ENCODE measurements at regions not wholly inside any gene's neighbourhood (a gene's known extent, or its start where the extent isn't known, plus 50 kb on each side); places are given as distances from the start of the nearest gene placed in this dataset.
"Not testable (repeated sequence)": the region's sequence is repeated elsewhere in the genome, so short reads cannot be mapped to it uniquely, and the experiment has no call there.

- DNase-seq (ENCODE audit: low read depth, low spot score) = not testable (repeated sequence)
Measured at GRCh38 chr5:159502116-159502515, 171.8 kb upstream of the IL12B start.

- no peak for DNase-seq (ENCODE audit: low read depth, low spot score)
Measured at GRCh38 chr5:159503236-159503635, 172.9 kb upstream of the IL12B start.

GRCh38 chr5:159504106-159504856 lies 174.0 kb upstream of the IL12B start:
- DNase-seq (ENCODE audit: low read depth, low spot score) = no peak

GRCh38 chr5:159504857-159505304 lies 174.6 kb upstream of the IL12B start:
- DNase-seq (ENCODE audit: low read depth, low spot score) = peak; percentile 84

- no peak for DNase-seq (ENCODE audit: low read depth, low spot score)
Measured at GRCh38 chr5:159507055-159507454, 176.8 kb upstream of the IL12B start.

- DNase-seq (ENCODE audit: low read depth, low spot score) = no peak
Measured at GRCh38 chr5:159507661-159508060, 177.4 kb upstream of the IL12B start.

- no peak for DNase-seq (ENCODE audit: low read depth, low spot score)
Measured at GRCh38 chr5:159508344-159508743, 178.1 kb upstream of the IL12B start.

- DNase-seq (ENCODE audit: low read depth, low spot score) = no peak
Measured at GRCh38 chr5:159509002-159509660, 178.8 kb upstream of the IL12B start.

GRCh38 chr5:159510282-159510681 lies 180.0 kb upstream of the IL12B start:
- DNase-seq (ENCODE audit: low read depth, low spot score) = peak; percentile 98

GRCh38 chr5:159511570-159511969 lies 181.3 kb upstream of the IL12B start:
- DNase-seq (ENCODE audit: low read depth, low spot score) = no peak

- no peak for DNase-seq (ENCODE audit: low read depth, low spot score)
Measured at GRCh38 chr5:159512064-159512463, 181.8 kb upstream of the IL12B start.

GRCh38 chr5:159514229-159514810 lies 184.0 kb upstream of the IL12B start:
- DNase-seq (ENCODE audit: low read depth, low spot score) = peak; percentile 34

GRCh38 chr5:159515197-159515596 lies 184.9 kb upstream of the IL12B start:
- no peak for DNase-seq (ENCODE audit: low read depth, low spot score)

- peak; percentile 87 for DNase-seq (ENCODE audit: low read depth, low spot score)
Measured at GRCh38 chr5:159515909-159516415, 185.7 kb upstream of the IL12B start.

GRCh38 chr5:159518371-159518770 lies 188.1 kb upstream of the IL12B start:
- DNase-seq (ENCODE audit: low read depth, low spot score) = peak; percentile 6

GRCh38 chr5:159519365-159519764 lies 189.1 kb upstream of the IL12B start:
- no peak for DNase-seq (ENCODE audit: low read depth, low spot score)

GRCh38 chr5:159522841-159523240 lies 192.6 kb upstream of the IL12B start:
- DNase-seq (ENCODE audit: low read depth, low spot score) = no peak

- DNase-seq (ENCODE audit: low read depth, low spot score) = not testable (repeated sequence)
Measured at GRCh38 chr5:159524279-159524678, 194.0 kb upstream of the IL12B start.

GRCh38 chr5:159525117-159525516 lies 194.8 kb upstream of the IL12B start:
- peak; percentile 29 for DNase-seq (ENCODE audit: low read depth, low spot score)

GRCh38 chr5:159527546-159528254 lies 197.4 kb upstream of the IL12B start:
- DNase-seq (ENCODE audit: low read depth, low spot score) = no peak

- no peak for DNase-seq (ENCODE audit: low read depth, low spot score)
Measured at GRCh38 chr5:159531554-159532105, 201.3 kb upstream of the IL12B start.

- peak; percentile 69 for DNase-seq (ENCODE audit: low read depth, low spot score)
Measured at GRCh38 chr5:159533197-159533596, 202.9 kb upstream of the IL12B start.
